CD4-positive, alpha-beta T cell treated with Interleukin-1 beta for 1 hour (primary cell): ENCODE measurements at regions not wholly inside any gene's neighbourhood (a gene's known extent, or its start where the extent isn't known, plus 50 kb on each side); places are given as distances from the start of the nearest gene placed in this dataset.
"Not testable (repeated sequence)": the region's sequence is repeated elsewhere in the genome, so short reads cannot be mapped to it uniquely, and the experiment has no call there.

Source experiments
- DNase-seq, 2 donors: peaks; one replicate each; pipeline ENCODE4 v3.0.0-alpha.2; 2020 to 2022

DNA sequence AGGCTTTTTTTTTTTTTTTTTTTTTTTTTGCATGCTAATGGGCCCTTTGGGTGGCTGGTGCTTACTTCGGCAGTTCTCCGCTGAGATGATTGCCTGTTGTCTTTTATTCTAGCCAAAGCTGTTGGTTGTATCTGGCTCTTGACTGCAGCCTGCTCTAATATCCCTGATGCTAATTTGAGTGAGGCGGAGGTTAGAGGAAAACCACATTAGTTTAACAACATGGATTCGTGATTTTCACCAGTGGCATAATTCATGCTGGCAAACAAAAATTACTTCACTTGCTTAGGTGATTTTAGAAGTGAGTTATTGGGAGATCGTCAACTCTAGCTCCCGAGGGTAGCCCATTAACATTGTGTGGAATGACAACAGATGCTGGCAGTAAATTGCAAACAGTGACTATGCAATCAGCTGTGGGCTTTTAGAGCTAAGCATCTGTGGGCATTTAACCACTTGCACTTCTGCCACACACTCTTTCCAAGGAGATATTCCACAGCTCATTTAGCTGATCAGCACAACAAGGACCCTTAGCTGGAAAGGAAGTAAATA lies 97.6 kb upstream of the ZDHHC17 start:
- DNase-seq, result no peak

DNA sequence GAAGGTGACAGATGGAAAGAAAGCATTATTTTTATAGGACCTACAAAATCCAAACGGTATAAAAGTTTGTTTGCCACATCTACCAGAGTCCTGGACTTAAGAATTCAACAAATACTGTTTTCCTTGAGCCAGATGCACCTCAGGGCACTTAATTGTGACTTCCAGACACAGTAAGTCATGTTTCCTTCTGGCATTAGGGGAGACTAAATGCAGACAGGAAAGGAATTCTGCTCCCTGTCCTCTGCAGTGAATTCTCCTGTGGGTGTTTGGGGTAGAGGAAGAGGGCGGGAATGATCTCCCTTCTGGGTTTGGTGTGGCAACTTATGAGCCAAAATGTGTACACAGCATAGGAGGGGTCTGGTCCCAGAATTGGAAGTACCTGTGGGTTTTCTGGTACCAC lies 93.9 kb upstream of the ZDHHC17 start:
- no peak for DNase-seq

DNA sequence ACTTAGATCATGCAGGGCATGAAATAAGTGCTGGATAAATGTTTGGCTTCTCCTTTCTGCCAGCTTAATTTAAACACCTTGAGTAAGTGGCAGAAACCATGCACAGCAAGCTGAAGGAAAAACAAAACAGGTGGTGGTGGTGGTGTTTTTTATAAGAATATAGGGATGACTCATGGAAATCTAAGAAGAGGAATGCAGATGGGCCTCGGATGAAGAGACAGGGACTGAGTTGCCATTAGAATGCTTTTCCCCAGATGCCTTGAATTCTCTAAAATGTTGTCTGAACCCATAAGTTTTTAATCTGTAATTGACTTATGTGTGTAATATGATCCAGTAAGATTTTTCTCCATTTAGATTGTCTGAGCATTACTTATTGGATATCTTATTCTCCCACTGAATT lies 93.1 kb upstream of the ZDHHC17 start:
- no peak for DNase-seq

DNA sequence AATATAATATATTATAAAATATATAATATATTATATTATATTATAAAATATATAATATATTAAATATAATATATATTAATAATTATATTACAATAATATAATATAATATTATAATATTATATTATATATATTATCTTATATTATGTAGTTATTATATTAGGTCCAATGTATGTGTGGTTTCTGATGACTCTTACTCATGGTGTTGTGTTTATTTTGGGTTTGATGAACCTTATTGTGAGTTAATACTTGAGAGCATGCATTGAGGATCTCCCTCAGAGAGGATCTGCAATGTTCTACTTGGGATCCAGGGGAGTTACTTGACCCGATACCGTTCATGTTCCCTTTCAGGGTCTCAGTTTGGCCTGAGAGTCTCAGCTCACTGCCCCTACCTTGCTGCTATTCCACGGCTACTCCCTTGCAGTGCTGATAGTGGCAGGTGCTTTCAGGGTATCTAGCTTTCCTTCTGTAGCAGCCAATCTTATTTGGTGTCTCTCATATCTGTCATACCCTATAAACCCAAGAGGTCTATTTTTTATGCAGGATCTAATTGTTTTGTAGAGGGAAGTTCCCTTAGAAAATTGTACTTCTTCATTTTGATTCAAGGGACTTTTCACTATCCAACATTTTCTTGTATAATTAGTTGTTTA lies 89.1 kb upstream of the ZDHHC17 start:
- no peak for DNase-seq

DNA sequence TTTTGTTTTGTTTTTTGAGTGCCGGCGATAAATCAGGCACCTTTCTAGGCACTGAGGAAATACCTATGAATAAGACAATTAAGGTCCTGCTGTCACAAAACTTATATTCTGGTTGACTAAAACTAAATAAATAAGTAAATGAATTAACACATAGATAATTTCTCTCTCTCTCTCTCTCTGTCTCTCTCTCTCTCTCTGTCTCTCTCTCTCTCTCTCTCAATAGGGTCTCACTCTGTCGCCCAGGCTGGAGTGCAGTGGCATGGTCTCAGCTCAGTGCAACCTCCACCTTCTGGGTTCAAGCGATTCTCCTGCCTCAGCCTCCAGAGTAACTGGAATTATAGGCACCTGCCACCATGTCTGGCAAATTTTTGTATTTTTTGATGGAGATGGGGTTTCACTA lies 87.7 kb upstream of the ZDHHC17 start:
- DNase-seq, result not testable (repeated sequence)

DNA sequence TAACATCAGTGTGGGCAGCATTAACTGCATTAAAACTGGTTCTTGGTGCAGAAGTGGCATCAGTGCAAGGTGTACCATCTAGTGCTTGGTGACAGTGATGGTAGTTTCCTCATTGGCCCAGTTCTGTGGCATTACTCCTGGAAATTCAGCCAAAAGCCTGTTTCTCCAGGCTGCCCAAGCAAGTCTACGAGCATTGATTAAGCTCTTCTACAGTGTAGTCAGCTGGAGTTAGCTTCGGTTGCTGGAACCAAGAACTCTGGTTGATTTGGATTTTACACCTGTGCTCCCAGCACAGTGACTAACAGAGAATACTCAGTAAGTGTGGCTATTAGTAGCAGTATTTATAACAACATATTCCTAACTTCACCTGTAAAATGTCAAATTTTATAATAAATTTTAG lies 84.9 kb upstream of the ZDHHC17 start:
- no peak for DNase-seq

DNA sequence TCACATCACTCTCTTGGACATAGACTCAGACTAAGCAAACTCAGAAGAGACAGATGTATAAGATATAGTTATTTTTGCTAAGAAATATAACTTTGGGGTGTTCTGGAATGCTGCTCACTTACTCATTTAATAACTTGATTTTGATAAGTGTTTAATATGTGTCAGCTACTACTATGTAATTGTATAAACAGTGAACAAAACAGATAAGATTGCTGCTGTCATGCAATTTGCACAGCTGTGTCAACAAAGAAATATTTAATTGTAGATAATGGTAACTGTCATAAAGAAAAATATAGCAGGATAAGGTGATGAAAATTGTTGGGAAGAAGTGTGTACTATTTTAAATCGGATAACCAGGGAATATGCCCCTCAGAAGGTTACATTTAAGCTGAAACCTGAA lies 84.1 kb upstream of the ZDHHC17 start:
- DNase-seq, result no peak

DNA sequence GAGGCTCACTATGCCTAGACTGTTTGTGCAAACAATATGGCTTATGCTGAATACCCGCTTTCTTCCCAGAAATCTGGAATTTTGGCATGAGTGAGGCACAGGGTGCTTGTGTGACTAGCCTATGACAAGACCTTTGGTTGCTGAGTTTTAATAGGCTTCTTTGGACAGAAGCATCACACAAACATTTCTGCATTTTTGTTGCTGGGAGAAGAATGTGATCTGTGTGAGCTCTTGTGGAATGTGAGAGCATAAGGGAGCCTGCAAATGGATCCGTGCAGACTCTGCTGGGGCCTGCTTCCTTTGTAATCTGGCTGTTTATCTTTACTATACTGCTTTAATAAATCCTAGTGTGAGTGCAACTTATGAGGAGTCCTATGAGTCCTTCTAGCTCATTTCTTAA lies 83.0 kb upstream of the ZDHHC17 start:
- DNase-seq, result no peak

DNA sequence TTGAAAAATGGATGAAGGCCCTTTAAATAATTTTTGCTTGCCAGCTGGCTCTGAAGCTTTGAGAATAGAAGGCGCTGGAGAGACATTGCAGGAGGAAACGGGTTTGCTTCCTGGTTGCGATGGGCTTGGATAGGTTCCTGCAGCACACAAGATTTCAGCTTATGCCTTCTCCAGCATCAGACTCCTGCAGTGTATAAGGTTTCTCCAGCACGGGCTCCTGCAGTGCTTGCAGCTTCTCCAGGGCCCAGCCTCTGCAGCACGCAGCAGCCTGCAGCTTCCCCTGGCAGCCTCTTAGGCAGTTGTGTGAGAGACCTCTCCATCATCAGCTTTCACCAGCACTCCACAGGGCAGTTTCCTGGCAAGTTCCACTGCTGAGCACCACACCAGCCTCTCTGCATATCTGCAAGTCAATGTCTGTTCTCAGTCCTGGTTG lies 78.7 kb upstream of the ZDHHC17 start:
- no peak for DNase-seq

DNA sequence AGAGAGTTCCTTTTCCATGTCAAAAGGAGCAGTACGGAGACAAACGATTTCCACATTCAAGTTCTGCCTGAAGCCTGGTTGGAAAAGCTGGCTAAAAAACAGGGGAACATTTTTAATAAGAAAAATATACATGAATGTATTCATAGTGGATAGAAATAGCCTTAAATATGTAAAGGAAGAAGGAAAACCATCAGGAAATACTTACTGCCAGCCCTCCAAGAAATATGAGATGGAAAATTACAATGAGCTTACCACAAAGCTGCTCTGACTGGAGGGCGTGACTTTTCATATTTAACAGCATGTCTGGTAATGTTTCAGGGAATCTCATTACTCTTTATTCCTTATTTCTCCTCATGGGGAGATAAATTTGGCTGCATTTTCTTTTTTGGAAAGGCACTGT lies 75.9 kb upstream of the ZDHHC17 start:
- no peak for DNase-seq

DNA sequence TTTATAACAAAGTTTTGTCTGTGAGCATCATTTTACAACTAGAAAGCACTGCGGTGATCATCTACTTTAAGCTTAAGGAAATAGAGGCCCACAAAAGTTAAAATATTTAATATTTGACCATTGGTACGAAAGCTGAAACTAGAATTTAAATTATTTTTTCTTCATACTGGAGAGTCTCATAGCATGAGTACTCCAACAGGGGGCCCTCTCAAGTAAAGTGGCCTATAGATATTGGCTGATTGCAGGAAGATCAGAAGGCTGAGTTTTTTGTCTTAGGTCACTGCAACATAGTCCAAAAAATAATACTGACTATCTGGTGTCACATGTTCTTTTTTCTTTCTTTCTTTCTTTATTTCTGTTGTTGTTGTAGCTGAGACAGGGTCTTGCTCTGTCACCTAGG lies 75.3 kb upstream of the ZDHHC17 start:
- no peak for DNase-seq

DNA sequence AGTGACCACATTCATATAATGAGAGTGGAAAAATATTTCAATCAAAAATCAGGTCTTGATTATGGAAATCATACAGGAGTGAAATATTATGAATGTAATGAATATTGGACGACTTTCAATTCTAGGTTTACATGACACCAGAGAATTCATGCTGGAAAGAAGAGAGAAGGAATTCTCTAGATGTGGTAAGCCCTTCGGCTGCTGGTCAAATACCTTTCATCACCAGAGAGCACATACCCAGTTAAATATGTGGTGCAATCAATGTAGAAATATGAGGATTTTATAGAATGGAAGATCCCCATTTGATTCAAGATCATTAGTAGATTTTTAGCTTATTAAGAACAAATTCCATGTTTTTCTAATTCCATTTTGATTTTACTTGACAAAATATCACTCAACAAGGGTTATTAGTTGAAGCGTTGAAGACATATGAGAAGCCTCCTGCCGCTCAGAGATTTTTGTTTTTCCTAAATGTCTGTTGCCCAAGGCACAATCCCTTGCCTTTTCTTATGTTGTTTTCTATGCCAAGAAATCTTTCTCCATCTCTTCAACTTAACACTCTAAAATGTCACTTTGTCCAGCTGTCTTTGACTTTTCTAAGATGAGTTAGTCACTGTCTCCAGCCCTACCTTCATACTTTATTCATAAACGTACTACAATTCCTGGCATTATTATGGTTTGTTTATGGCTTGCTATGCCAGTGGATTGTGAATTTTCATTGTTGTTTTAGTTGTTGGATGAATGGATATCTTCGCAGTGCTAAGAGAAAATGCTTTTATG lies 72.8 kb upstream of the ZDHHC17 start:
- no peak for DNase-seq

DNA sequence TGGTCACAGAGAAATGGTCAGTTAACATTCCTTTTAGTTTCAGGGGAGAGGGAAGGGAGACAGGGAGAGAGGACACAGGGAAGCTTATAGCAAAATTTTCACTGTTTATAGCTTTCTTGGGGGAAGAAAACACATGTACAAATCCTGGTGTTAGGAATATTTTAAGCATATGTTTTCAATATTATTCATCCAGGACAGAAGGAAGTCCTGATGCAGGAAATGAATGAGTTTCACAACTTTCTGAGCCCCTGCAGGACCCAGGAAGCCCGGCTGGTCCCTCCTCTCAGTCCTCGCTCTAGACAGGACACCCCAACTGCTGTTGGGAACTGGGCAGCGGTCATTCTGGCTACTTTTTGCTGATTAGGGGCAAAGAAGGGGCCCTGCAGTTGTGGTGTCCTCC lies 71.1 kb upstream of the ZDHHC17 start:
- no peak for DNase-seq

DNA sequence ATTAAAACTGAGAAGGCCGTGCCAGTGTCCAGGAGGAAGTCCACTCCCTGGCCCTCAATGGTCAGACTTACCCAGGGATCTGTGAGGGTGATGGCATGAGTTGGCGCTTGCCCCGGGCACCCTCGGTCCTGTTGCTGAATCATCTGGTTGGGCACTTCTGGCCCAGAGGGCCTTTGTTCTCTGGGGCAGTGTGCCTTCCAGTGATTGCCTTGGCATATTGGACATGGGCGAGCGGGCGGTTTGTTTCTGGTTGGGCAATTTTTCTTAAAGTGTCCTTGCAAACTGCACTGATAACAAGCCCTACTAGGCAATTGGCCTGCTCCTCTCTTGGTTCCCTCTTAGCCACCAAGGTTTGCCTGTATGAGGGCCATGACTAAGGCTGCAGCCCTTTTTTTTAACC lies 69.5 kb upstream of the ZDHHC17 start:
- DNase-seq, result no peak

DNA sequence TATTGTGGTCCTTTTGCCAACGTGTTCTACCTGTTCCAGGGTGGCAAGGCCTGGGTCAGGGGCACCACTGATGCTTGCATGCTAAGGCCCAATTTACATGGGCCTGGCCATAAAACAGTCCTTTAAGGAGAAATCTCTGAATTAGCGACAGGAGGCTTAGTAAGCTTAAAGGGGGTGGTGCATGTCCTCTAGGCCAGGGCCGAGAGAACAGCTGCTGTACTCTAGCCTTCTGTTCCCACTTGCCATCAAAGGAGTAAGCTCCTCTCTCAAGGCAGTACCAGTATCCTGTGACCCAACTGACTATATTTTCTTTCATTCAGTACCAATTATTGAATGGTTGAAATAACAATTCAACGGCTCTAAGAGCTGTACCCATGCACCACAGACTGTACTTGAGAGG lies 67.7 kb upstream of the ZDHHC17 start:
- DNase-seq, result no peak

DNA sequence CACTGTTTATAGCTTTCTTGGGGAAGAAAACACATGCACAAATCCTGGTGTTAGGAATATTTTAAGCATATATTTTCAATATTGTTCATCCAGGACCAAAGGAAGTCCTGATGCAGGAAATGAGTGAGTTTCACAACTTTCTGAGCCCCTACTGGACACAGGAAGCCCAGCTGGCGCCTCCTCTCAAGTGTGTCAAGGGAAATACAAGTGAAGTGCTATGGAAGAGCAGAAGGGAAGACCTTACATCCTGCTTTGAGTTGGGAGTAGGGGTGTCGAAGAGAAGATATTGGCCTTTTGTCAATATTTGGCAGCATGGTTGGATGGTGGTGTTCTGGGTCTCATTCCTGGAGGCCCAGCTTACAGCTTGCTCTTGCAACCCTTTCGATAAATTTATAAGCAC lies 66.1 kb upstream of the ZDHHC17 start:
- DNase-seq, result no peak

DNA sequence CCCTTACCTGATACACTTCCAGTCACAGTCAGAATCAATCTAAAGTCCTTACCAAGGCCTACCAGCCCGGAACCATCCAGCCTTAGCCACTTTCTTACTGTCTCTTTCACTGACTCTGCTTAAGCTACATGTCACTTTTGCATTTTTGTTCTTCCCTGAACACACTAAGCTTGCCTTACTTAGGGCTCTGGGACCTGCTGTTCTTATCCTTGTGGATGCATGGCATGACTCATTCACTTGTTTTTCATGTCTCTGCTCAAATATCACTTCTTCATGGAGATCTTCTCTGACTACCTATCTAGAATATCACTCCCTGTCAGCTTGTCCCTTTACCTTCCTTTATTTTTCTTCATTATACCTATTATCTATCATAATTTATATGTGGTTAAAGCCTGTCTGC lies 65.6 kb upstream of the ZDHHC17 start:
- no peak for DNase-seq

DNA sequence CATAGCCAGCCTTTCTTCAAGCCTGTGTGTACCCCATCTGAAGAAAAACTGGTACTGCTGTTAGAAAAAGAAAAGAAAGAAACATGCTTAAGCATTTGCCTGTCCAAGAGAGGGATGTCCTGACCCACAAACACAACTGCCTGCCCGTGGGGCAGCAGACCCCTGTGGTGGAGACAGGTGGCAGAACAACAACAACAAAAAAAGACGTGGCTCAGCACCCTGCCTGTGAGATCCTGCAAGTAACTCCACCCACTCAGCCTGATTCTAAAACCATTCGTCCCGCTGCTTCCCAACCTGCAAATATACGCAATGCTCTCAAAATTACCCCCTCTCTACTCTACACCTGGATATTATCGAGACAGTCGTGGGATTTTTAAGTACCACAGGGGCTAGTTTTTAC lies 64.9 kb upstream of the ZDHHC17 start:
- no peak for DNase-seq

DNA sequence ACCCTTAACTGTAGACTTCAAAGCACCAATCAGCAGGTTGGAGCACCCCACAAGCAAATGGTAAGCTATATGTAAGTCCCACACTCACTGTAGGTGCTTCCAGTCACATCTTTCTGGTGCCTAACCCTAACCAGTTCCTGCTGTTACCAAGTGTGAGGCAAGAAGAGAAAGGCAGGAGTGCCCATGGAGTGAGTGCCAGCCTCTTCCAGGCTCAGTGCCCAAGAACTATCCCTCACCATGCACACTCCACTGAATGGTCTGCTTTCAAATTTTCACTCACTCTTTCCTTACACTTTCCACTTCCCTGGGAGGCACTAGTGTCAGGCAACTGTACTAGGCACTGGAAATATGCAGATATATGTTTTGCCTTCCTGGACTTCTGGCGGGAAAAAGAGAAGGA lies 62.2 kb upstream of the ZDHHC17 start:
- no peak for DNase-seq

DNA sequence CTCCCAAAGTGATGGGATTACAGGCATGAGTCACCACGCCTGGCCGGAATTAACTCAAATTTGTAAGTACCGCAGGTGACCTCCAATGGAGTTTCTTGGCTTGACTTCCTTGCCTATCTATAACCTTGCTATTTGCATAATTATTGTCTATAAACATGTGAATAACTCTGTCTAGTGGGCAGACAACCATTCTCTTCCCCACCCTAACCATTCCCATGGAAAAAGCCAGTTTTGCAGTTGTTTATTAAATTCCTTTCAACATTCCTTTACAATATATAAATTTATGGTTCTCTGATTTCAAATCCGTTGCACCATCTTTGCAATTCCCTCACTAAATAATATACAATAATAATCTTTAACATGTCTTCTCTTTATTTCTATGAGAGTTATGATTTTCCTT lies 61.0 kb upstream of the ZDHHC17 start:
- DNase-seq, result no peak

DNA sequence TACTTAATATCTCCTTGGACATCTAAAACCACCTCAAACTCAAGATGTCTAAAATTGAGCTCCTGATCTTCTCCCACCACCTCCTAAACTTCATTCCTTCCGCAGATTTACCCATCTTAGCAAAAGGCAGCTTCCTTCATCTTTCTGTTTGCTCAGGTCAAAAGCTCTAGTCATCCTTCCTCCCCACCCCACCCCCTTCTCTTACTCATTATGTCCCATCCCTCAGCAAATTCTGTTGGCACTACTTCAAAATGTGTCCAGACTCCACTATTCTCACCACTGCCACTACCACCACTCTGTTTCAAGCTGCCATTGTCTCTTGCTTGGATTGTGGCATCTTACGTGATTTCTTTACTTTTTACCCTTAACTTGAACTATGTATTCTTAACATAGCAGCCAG lies 59.2 kb upstream of the ZDHHC17 start:
- no peak for DNase-seq

DNA sequence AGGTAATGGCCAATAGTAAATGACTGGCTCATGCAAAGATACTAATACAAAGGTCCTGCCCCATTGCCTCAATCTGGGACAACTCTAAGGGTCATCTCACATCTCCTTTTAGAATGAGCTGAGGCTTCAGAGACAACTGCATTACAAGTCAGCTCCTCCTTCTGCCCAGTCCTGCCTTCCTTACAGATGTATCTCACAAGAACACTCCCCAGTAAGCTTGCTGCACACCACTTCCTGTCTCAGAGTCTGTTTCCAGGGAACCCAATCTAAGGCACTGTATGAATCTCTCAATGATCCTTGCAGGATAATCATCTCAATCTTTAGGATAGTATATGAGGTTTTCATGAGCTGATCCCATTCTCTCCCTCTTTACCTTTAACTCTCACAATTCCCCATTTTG lies 57.8 kb upstream of the ZDHHC17 start:
- DNase-seq, result no peak

DNA sequence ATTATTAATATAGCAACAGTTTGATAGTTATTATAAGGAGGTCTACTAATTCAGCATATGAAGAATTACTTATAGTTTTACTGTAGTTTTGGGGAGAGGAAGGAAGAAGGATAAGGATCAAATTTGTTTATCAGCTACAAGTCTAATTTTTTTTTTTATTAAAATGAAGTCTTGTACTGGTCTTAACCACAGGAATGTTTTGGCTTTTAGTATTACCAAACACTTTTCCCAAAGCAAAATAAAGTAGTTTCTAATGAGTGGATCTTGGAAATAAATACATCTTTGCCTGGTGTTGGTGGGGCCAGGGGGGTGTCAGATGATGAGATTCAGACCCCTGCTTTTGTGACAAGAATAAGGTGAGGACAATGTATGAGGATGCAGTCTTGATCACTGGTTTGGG lies 57.2 kb upstream of the ZDHHC17 start:
- no peak for DNase-seq

DNA sequence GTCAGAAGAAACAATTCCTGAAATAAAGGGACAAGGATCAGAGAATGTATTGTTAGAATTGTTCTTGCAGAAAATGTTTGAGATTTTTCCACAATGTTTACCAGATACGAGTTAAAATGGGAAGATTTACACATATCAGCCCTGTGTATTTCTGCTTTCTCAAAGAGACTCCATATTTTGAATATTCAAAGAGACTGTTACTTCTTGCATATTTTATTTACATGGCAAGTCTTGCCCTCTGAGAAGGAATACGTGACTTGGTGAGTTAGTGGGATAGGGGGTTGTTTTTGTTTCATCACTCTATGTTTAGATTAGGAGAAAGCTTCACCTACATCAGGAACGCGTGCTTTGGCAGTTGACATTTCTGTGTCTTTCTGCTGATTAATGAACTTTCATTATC lies 56.1 kb upstream of the ZDHHC17 start:
- no peak for DNase-seq

DNA sequence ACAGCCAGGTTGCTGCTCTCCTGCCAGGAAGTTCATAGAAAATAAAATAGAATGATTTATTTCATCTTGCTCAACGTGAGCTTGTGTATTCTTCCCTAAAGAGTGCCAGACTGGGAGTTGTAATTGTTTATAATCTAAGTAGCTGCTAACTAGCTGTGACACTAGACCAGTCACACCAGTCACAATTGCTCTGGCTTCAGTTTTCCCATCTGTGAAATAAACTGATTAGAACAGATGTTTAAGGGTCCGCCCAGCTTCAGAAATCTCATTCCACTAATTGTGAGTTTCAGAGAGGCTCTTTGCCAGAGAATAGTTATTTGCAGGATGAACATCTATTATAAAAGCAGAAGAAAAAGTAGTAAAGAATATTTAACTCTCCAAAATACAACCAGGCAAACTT lies 55.6 kb upstream of the ZDHHC17 start:
- DNase-seq, result no peak
